Natural killer cell (primary cell): ENCODE measurements at regions not wholly inside any gene's neighbourhood (a gene's known extent, or its start where the extent isn't known, plus 50 kb on each side); places are given as distances from the start of the nearest gene placed in this dataset.

ENCODE experiments used
- ATAC-seq, 3 donors: fragments of 150-1000 bp in 2 of 3; fragments of 200-7000 bp in 1 of 3; cut with Tn5 transposase; 1 replicate in 1 of 3; 2 replicates in 2 of 3; pipeline ENCODE4 v1.10.0; 2021; ENCODE audit warnings: mild to moderate bottlenecking in 2 of 3, moderate library complexity in 2 of 3
- DNase-seq, 2 donors: peaks; one replicate each; pipeline versions ENCODE4 v3.0.0 to v3.0.0-alpha.2; 2013 to 2021; ENCODE audit warnings: mixed read lengths in 1 of 2
- H3K27ac ChIP-seq: one replicate; pipeline ENCODE4 v1.5.1; 2013; ENCODE audit warnings: mild to moderate bottlenecking, low read length
- H3K27me3 ChIP-seq: one replicate; pipeline ENCODE4 v1.6.1; 2013; ENCODE audit warnings: low read length; ENCODE audit not compliant: control insufficient read depth, insufficient read depth
- H3K36me3 ChIP-seq: one replicate; pipeline ENCODE4 v1.6.1; 2013; ENCODE audit warnings: low read length; ENCODE audit not compliant: control insufficient read depth, insufficient read depth
- H3K4me1 ChIP-seq: one replicate; pipeline ENCODE4 v1.6.1; 2013; ENCODE audit warnings: low read length; ENCODE audit not compliant: control insufficient read depth, insufficient read depth
- H3K4me3 ChIP-seq: one replicate; pipeline ENCODE4 v1.5.1; 2013; ENCODE audit warnings: low read length
- H3K9me3 ChIP-seq: one replicate; pipeline ENCODE4 v1.6.1; 2013; ENCODE audit warnings: low read length; ENCODE audit not compliant: control insufficient read depth, insufficient read depth
- H3K27ac Mint-ChIP-seq, 2 donors: one replicate each; pipeline ENCODE4 v1.8.0; 2022; ENCODE audit warnings: mild to moderate bottlenecking in 2 of 2, mixed read lengths in 2 of 2, moderate library complexity in 1 of 2
- H3K27me3 Mint-ChIP-seq, 2 donors: one replicate each; pipeline ENCODE4 v1.8.0; 2022; ENCODE audit warnings: low read depth in 2 of 2, mixed read lengths in 2 of 2
- H3K36me3 Mint-ChIP-seq: one replicate; pipeline ENCODE4 v1.8.0; 2022; ENCODE audit warnings: mixed read lengths
- H3K4me1 Mint-ChIP-seq, 2 donors: one replicate each; pipeline ENCODE4 v1.8.0; 2022; ENCODE audit warnings: mixed read lengths in 2 of 2
- H3K4me3 Mint-ChIP-seq: one replicate; pipeline ENCODE4 v1.8.0; 2022; ENCODE audit warnings: mild to moderate bottlenecking, moderate library complexity, mixed read lengths
- H3K9me3 Mint-ChIP-seq, 2 donors: one replicate each; pipeline ENCODE4 v1.8.0; 2022; ENCODE audit warnings: mixed read lengths in 2 of 2
- CTCF ChIP-seq: fragments of 200-600 bp; IDR thresholded peaks from one replicate; pipeline ENCODE4 v1.8.0; 2022; ENCODE audit warnings: antibody characterized with exemption
- WGBS: methylation state at CpG from one replicate; pipeline ENCODE4 v1.1.7; 2013; ENCODE audit warnings: missing lambda C conversion rate; ENCODE audit not compliant: insufficient coverage; 5-methylcytosine and 5-hydroxymethylcytosine counted together
- intact Hi-C: fragments of 100-400 bp; cut with micrococcal nuclease; formaldehyde crosslinking; loops from one replicate; pipeline ENCODE4 v1.14.2; 2022

GRCh38 chr6:81373414-81373813, 379.1 kb downstream of the TENT5A start:
- ATAC-seq (no peak), DNase-seq (no peak)
- no peak overlapping the region for H3K4me3 Mint-ChIP-seq
- no peak overlapping the region for H3K27ac ChIP-seq
- no peaks in the 10 kb centered on the region for H3K27me3 ChIP-seq
- peaks cover 3 to 7% of the 10 kb centered on the region in 2 donors for H3K9me3 Mint-ChIP-seq
- H3K4me1 Mint-ChIP-seq, result no peaks in the 10 kb centered on the region
- H3K4me3 ChIP-seq, result no peak overlapping the region
- H3K36me3 ChIP-seq, result no peaks in the 10 kb centered on the region
- H3K36me3 Mint-ChIP-seq, result no peaks in the 10 kb centered on the region
- no peak overlapping the region for H3K27ac Mint-ChIP-seq
- no peaks in the 10 kb centered on the region for H3K9me3 ChIP-seq
- intact Hi-C loops, result no loop called here
- WGBS, result 40% methylated on average over 1 of the region's 1 CpG
- TF ChIP-seq CTCF, result no peak
- no peaks in the 10 kb centered on the region for H3K4me1 ChIP-seq
- H3K27me3 Mint-ChIP-seq, result no peaks in the 10 kb centered on the region

GRCh38 chr6:81371930-81372329, 380.6 kb downstream of the TENT5A start:
- Histone ChIP-seq H3K4me3 (no peak overlapping the region), H3K27me3 (no peaks in the 10 kb centered on the region), H3K9me3 (no peaks in the 10 kb centered on the region), H3K36me3 (no peaks in the 10 kb centered on the region), H3K4me1 (no peaks in the 10 kb centered on the region), H3K27ac (no peak overlapping the region)
- Mint-ChIP-seq H3K4me1 (no peaks in the 10 kb centered on the region), H3K36me3 (no peaks in the 10 kb centered on the region), H3K4me3 (no peak overlapping the region), H3K27ac (no peak overlapping the region), H3K9me3 (peaks cover 0 to 8% of the 10 kb centered on the region in 2 donors), H3K27me3 (no peaks in the 10 kb centered on the region)
- ATAC-seq (no peak), DNase-seq (no peak)
- no peak for TF ChIP-seq CTCF
- intact Hi-C loops, result no loop called here

- Mint-ChIP-seq H3K9me3 (peaks cover 0 to 8% of the 10 kb centered on the region in 2 donors), H3K27me3 (no peaks in the 10 kb centered on the region)
These were observed 385.5 kb downstream of the TENT5A start for GRCh38 chr6:81366972-81367371.

More at GRCh38 chr6:81366972-81367371, 385.5 kb downstream of the TENT5A start:
- intact Hi-C loops, result no loop called here
- DNase-seq (no peak), ATAC-seq (no peak)
- WGBS, result 33% methylated on average over 1 of the region's 3 CpGs
- H3K36me3 Mint-ChIP-seq, result no peaks in the 10 kb centered on the region
- H3K27ac Mint-ChIP-seq, result no peak overlapping the region
- Histone ChIP-seq H3K27me3 (no peaks in the 10 kb centered on the region), H3K36me3 (no peaks in the 10 kb centered on the region), H3K4me3 (no peak overlapping the region), H3K27ac (no peak overlapping the region), H3K4me1 (no peaks in the 10 kb centered on the region), H3K9me3 (no peaks in the 10 kb centered on the region)
- H3K4me1 Mint-ChIP-seq, result no peaks in the 10 kb centered on the region
- no peak for TF ChIP-seq CTCF
- H3K4me3 Mint-ChIP-seq, result no peak overlapping the region
